Sigmoid colon (tissue), 6 donors: ENCODE measurements at regions not wholly inside any gene's neighbourhood (a gene's known extent, or its start where the extent isn't known, plus 50 kb on each side); places are given as distances from the start of the nearest gene placed in this dataset.

Source experiments
- DNase-seq: peaks from one replicate; pipeline ENCODE4 v3.0.0-alpha.2; 2019
- H3K27ac ChIP-seq, 4 donors: fragments of 200-600 bp; sonication (generic); one replicate each; pipeline ENCODE4 v1.5.1; 2016 to 2019; ENCODE audit warnings: mild to moderate bottlenecking in 1 of 4
- H3K27me3 ChIP-seq, 3 donors: fragments of 200-600 bp; sonication (generic); one replicate each; pipeline ENCODE4 v1.5.1; 2019; ENCODE audit warnings: mild to moderate bottlenecking in 1 of 3
- H3K36me3 ChIP-seq, 4 donors: fragments of 200-600 bp; sonication (generic); one replicate each; pipeline ENCODE4 v1.5.1; 2016 to 2019
- H3K4me1 ChIP-seq, 4 donors: fragments of 200-600 bp; sonication (generic); one replicate each; pipeline ENCODE4 v1.5.1; 2017 to 2019
- H3K4me3 ChIP-seq, 4 donors: fragments of 200-600 bp; sonication (generic); one replicate each; pipeline ENCODE4 v1.5.1; 2017 to 2019; ENCODE audit warnings: mild to moderate bottlenecking in 2 of 4, moderate library complexity in 1 of 4
- H3K9me3 ChIP-seq, 4 donors: fragments of 200-600 bp in 3 of 4; sonication (generic) in 3 of 4; one replicate each; pipeline versions ENCODE4 v1.5.1 to v1.6.1; 2013 to 2019
- CTCF ChIP-seq, 4 experiments: fragments of 450-650 bp in 3 of 4; fragments of 200-600 bp in 1 of 4; IDR thresholded peaks; one replicate each; pipeline ENCODE4 v1.5.1; 2016 to 2019; ENCODE audit warnings: antibody characterized with exemption in 4 of 4, mild to moderate bottlenecking in 3 of 4, moderate library complexity in 2 of 4
- EP300 ChIP-seq, 4 donors: sonication (generic); formaldehyde crosslinking; IDR thresholded peaks; one replicate each; pipeline ENCODE4 v1.6.1; 2017; ENCODE audit warnings: antibody characterized with exemption in 4 of 4
- POLR2A ChIP-seq, 2 donors: fragments of 450-650 bp; IDR thresholded peaks; one replicate each; pipeline ENCODE4 v1.6.1; 2016; ENCODE audit warnings: antibody characterized with exemption in 2 of 2, mild to moderate bottlenecking in 2 of 2, moderate library complexity in 2 of 2
- POLR2AphosphoS5 ChIP-seq, 4 donors: sonication (generic); formaldehyde crosslinking; IDR thresholded peaks; one replicate each; pipeline ENCODE4 v1.6.1; 2017; ENCODE audit warnings: antibody characterized with exemption in 4 of 4
- WGBS, 2 donors: extraction: QIAGEN DNeasy Blood & Tissue Kit; methylation state at CpG; one replicate each; pipeline ENCODE4 v1.1.7; 2013; 5-methylcytosine and 5-hydroxymethylcytosine counted together
- intact Hi-C: fragments of 100-400 bp; cut with DNase I; formaldehyde crosslinking; loops from one replicate; pipeline ENCODE4 v1.15.1; 2023
- donor health status: healthy with polysubstance abuse.
- donor health status: healthy.

GRCh38 chr1:198068285-198068684 lies 88.5 kb upstream of the NEK7 start:
- no peaks in the 10 kb centered on the region for H3K4me1 ChIP-seq
- H3K36me3 ChIP-seq: no peaks in the 10 kb centered on the region
- no peak overlapping the region for H3K27ac ChIP-seq
- intact Hi-C loops: no loop called here
- no peaks in the 10 kb centered on the region for H3K9me3 ChIP-seq
- no peak for TF ChIP-seq CTCF (IDR thresholded peaks at IDR 0.05)
- no peak for TF ChIP-seq POLR2A (IDR thresholded peaks at IDR 0.05)
- no peak for TF ChIP-seq POLR2AphosphoS5 (IDR thresholded peaks at IDR 0.05)
- no peak for TF ChIP-seq EP300 (IDR thresholded peaks at IDR 0.05)
- H3K27me3 ChIP-seq: no peaks in the 10 kb centered on the region
- H3K4me3 ChIP-seq: no peak overlapping the region
- no peak for DNase-seq
- 54 to 70% methylated on average over 3 of the region's 3 CpGs for WGBS, 2 donors

- no peaks in the 10 kb centered on the region for H3K36me3 ChIP-seq
- DNase-seq: no peak
- no peaks in the 10 kb centered on the region for H3K4me1 ChIP-seq
- 72 to 86% methylated on average over 1 of the region's 1 CpG for whole genome bisulfite sequencing, 2 donors
- intact Hi-C loops: no loop called here
- H3K4me3 ChIP-seq: no peak overlapping the region
- H3K9me3 ChIP-seq: no peaks in the 10 kb centered on the region
- H3K27ac ChIP-seq: no peak overlapping the region
- TF ChIP-seq EP300 (IDR thresholded peaks at IDR 0.05) (no peak), POLR2AphosphoS5 (IDR thresholded peaks at IDR 0.05) (no peak), POLR2A (IDR thresholded peaks at IDR 0.05) (no peak), CTCF (IDR thresholded peaks at IDR 0.05) (no peak)
- no peaks in the 10 kb centered on the region for H3K27me3 ChIP-seq
Measured at GRCh38 chr1:198072177-198072576, 84.6 kb upstream of the NEK7 start.

- Histone ChIP-seq H3K27ac (no peak overlapping the region), H3K4me1 (no peaks in the 10 kb centered on the region), H3K9me3 (no peaks in the 10 kb centered on the region), H3K4me3 (no peak overlapping the region), H3K27me3 (no peaks in the 10 kb centered on the region), H3K36me3 (no peaks in the 10 kb centered on the region)
- TF ChIP-seq EP300 (IDR thresholded peaks at IDR 0.05) (no peak), CTCF (IDR thresholded peaks at IDR 0.05) (no peak), POLR2A (IDR thresholded peaks at IDR 0.05) (no peak), POLR2AphosphoS5 (IDR thresholded peaks at IDR 0.05) (no peak)
- WGBS, 2 donors: 79 to 84% methylated on average over 4 of the region's 4 CpGs
- no peak for DNase-seq
- intact Hi-C loops: no loop called here
Measured at GRCh38 chr1:198075296-198075695, 81.5 kb upstream of the NEK7 start.

GRCh38 chr1:198079432-198079951 lies 77.3 kb upstream of the NEK7 start:
- WGBS, 2 donors: 18 to 45% methylated on average over 1 of the region's 1 CpG
- H3K9me3 ChIP-seq: no peaks in the 10 kb centered on the region
- intact Hi-C loops: no loop called here

More at GRCh38 chr1:198079432-198079951, 77.3 kb upstream of the NEK7 start:
- Histone ChIP-seq H3K4me1 (no peaks in the 10 kb centered on the region), H3K27ac (no peak overlapping the region), H3K4me3 (no peak overlapping the region), H3K27me3 (no peaks in the 10 kb centered on the region), H3K36me3 (no peaks in the 10 kb centered on the region)
- no peak for DNase-seq
- TF ChIP-seq POLR2A (IDR thresholded peaks at IDR 0.05): no peak
- TF ChIP-seq POLR2AphosphoS5 (IDR thresholded peaks at IDR 0.05): no peak
- no peak for TF ChIP-seq EP300 (IDR thresholded peaks at IDR 0.05)
- no peak for TF ChIP-seq CTCF (IDR thresholded peaks at IDR 0.05)
